HL-60 (cell line): ENCODE measurements at regions not wholly inside any gene's neighbourhood (a gene's known extent, or its start where the extent isn't known, plus 50 kb on each side); places are given as distances from the start of the nearest gene placed in this dataset.

Source experiments
- CTCF ChIP-seq: IDR thresholded peaks from one replicate; pipeline ENCODE4 v1.5.1; 2011; ENCODE audit warnings: low read length, control low read depth, inconsistent platforms; ENCODE audit not compliant: insufficient read depth
- GABPA ChIP-seq: IDR thresholded peaks from 2 replicates; pipeline ENCODE4 v1.6.1; 2012; ENCODE audit warnings: low read depth
- POLR2AphosphoS5 ChIP-seq: IDR thresholded peaks from 2 replicates; pipeline ENCODE4 v1.6.1; 2012; ENCODE audit warnings: low read depth
- REST ChIP-seq: IDR thresholded peaks from 2 replicates; pipeline ENCODE4 v1.6.1; 2012; ENCODE audit warnings: low read depth; ENCODE audit not compliant: insufficient replicate concordance
- SPI1 ChIP-seq: IDR thresholded peaks from 2 replicates; pipeline ENCODE4 v1.6.1; 2012; ENCODE audit warnings: low read depth, mild to moderate bottlenecking, borderline replicate concordance

- TF ChIP-seq CTCF: no peak
- TF ChIP-seq REST: no peak
- no peak for TF ChIP-seq POLR2AphosphoS5
- TF ChIP-seq GABPA: no peak
- TF ChIP-seq SPI1: no peak
Observed at GRCh38 chr7:88548399-88548798, 211.1 kb upstream of the ZNF804B start.
